ENCODE measurements at regions not wholly inside any gene's neighbourhood (a gene's known extent, or its start where the extent isn't known, plus 50 kb on each side); places are given as distances from the start of the nearest gene placed in this dataset.

- BruUV-seq (replicated peaks): no TSS peak
- ChIA-PET CTCF (no interaction called here), POLR2A (ENCODE audit: unreplicated experiment) (no interaction called here)
- H3K27ac ChIP-seq: no peak overlapping the region
- no peaks in the 10 kb centered on the region for H3F3A ChIP-seq (ENCODE audit: insufficient read depth, low read depth)
- H3K4me2 ChIP-seq: no peak overlapping the region
- intact Hi-C loops (cut with micrococcal nuclease; ENCODE audit: unreplicated experiment): no loop called here
- H2AFZ ChIP-seq: no peak overlapping the region
- no peaks in the 10 kb centered on the region for H3K4me1 ChIP-seq (replicated peaks; ENCODE audit: insufficient read depth)
- no peak for DNase-seq
- no peak overlapping the region for H3K4me3 ChIP-seq
- no peaks in the 10 kb centered on the region for H4K20me1 ChIP-seq (ENCODE audit: insufficient read depth)
- no peaks in the 10 kb centered on the region for H3K79me2 ChIP-seq (ENCODE audit: low read depth)
- H3K27me3 ChIP-seq (ENCODE audit: insufficient read depth, low read depth): no peaks in the 10 kb centered on the region
- no peaks in the 10 kb centered on the region for H3K9me2 ChIP-seq (ENCODE audit: insufficient read depth)
- no peaks in the 10 kb centered on the region for H3K36me3 ChIP-seq (ENCODE audit: low read depth)
- H3K9me3 ChIP-seq (ENCODE audit: insufficient read depth, low read depth): no peaks in the 10 kb centered on the region; the same call in 1 of the 2 replicates
- TF ChIP-seq EZH2 (IDR thresholded peaks at IDR 0.05; ENCODE audit: low read depth) (no peak), CTCF (conservative IDR thresholded peaks at IDR 0.05) (no peak)
Measured at GRCh38 chr2:126224776-126225175, 431.2 kb upstream of the GYPC start.

- intact Hi-C loops (cut with micrococcal nuclease; ENCODE audit: unreplicated experiment): no loop called here
- Histone ChIP-seq H3F3A (ENCODE audit: insufficient read depth, low read depth) (no peaks in the 10 kb centered on the region), H3K27me3 (ENCODE audit: insufficient read depth, low read depth) (peaks cover 5% of the 10 kb centered on the region; the same call in 1 of the 2 replicates), H3K4me1 (replicated peaks; ENCODE audit: insufficient read depth) (no peaks in the 10 kb centered on the region), H3K36me3 (ENCODE audit: low read depth) (no peaks in the 10 kb centered on the region), H3K9me3 (ENCODE audit: insufficient read depth, low read depth) (no peaks in the 10 kb centered on the region), H3K27ac (no peak overlapping the region), H3K79me2 (ENCODE audit: low read depth) (no peaks in the 10 kb centered on the region), H3K4me2 (no peak overlapping the region), H3K4me3 (no peak overlapping the region), H4K20me1 (ENCODE audit: insufficient read depth) (no peaks in the 10 kb centered on the region), H2AFZ (no peak overlapping the region), H3K9me2 (ENCODE audit: insufficient read depth) (no peaks in the 10 kb centered on the region)
- no TSS peak for BruUV-seq (replicated peaks)
- DNase-seq: no peak
- CTCF ChIA-PET: no interaction called here
- POLR2A ChIA-PET (ENCODE audit: unreplicated experiment): no interaction called here
- TF ChIP-seq CTCF (conservative IDR thresholded peaks at IDR 0.05) (peak; percentile 55), EZH2 (IDR thresholded peaks at IDR 0.05; ENCODE audit: low read depth) (no peak)
Measured at GRCh38 chr2:126227250-126227649, 428.7 kb upstream of the GYPC start.

GRCh38 chr2:126228531-126228930, 427.4 kb upstream of the GYPC start:
- BruUV-seq (replicated peaks): no TSS peak
- ChIA-PET POLR2A (ENCODE audit: unreplicated experiment) (interaction anchor here (0.6 kb wide), 1 partner anchor 149 kb away, joined by 3 read pairs; no protein-coding TSS in a partner anchor), CTCF (no interaction called here)
- intact Hi-C loops (cut with micrococcal nuclease; ENCODE audit: unreplicated experiment): no loop called here
- H3K9me2 ChIP-seq (ENCODE audit: insufficient read depth): no peaks in the 10 kb centered on the region
- H2AFZ ChIP-seq: no peak overlapping the region
- peaks cover 8% of the 10 kb centered on the region; the same call in 1 of the 2 replicates for H3K27me3 ChIP-seq (ENCODE audit: insufficient read depth, low read depth)
- H3K9me3 ChIP-seq (ENCODE audit: insufficient read depth, low read depth): no peaks in the 10 kb centered on the region
- H3K4me3 ChIP-seq: no peak overlapping the region
- no peak overlapping the region for H3K27ac ChIP-seq
- H3F3A ChIP-seq (ENCODE audit: insufficient read depth, low read depth): no peaks in the 10 kb centered on the region
- no peak for TF ChIP-seq EZH2 (IDR thresholded peaks at IDR 0.05; ENCODE audit: low read depth)
- no peak for TF ChIP-seq CTCF (conservative IDR thresholded peaks at IDR 0.05)
- no peaks in the 10 kb centered on the region for H4K20me1 ChIP-seq (ENCODE audit: insufficient read depth)
- H3K4me2 ChIP-seq: no peak overlapping the region
- no peaks in the 10 kb centered on the region for H3K4me1 ChIP-seq (replicated peaks; ENCODE audit: insufficient read depth)
- H3K79me2 ChIP-seq (ENCODE audit: low read depth): no peaks in the 10 kb centered on the region
- no peak for DNase-seq
- H3K36me3 ChIP-seq (ENCODE audit: low read depth): no peaks in the 10 kb centered on the region

Measured in PC-9 (cell line).